ENCODE measurements at regions not wholly inside any gene's neighbourhood (a gene's known extent, or its start where the extent isn't known, plus 50 kb on each side); places are given as distances from the start of the nearest gene placed in this dataset.

GRCh38 chr14:76924371-76925096 lies 98.3 kb downstream of the LRRC74A start:
- peak; percentile 28 for DNase-seq

- no peak for DNase-seq
Observed at GRCh38 chr14:76923431-76924370, 97.5 kb downstream of the LRRC74A start.

- DNase-seq = no peak
Observed at GRCh38 chr14:76922584-76922983, 96.4 kb downstream of the LRRC74A start.

GRCh38 chr14:76922092-76922491 lies 95.9 kb downstream of the LRRC74A start:
- DNase-seq = no peak

DNA sequence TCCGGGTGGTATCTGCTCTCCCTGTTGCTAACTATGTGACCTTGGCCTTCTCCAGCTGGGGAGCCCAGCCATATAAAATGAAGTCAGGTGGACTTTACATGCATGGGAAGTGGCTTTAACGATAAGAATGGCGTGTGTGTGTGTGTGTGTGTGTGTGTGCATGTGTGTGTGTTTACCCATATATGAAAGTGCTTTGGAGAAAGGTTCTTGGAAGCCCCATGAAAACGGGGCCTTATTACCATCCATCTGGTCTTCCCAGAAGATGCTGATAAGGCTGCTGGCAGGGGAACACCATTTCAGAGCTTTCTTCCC lies 94.8 kb downstream of the LRRC74A start:
- no peak for DNase-seq

GRCh38 chr14:76920331-76921087 lies 94.3 kb downstream of the LRRC74A start:
- no peak for DNase-seq

- DNase-seq = peak; percentile 30
Observed at GRCh38 chr14:76919431-76920330, 93.5 kb downstream of the LRRC74A start.

Measured in CD4-positive, alpha-beta T cell treated with Interleukin-6 for 4 hours (primary cell).